ENCODE measurements at regions not wholly inside any gene's neighbourhood (a gene's known extent, or its start where the extent isn't known, plus 50 kb on each side); places are given as distances from the start of the nearest gene placed in this dataset.

DNA sequence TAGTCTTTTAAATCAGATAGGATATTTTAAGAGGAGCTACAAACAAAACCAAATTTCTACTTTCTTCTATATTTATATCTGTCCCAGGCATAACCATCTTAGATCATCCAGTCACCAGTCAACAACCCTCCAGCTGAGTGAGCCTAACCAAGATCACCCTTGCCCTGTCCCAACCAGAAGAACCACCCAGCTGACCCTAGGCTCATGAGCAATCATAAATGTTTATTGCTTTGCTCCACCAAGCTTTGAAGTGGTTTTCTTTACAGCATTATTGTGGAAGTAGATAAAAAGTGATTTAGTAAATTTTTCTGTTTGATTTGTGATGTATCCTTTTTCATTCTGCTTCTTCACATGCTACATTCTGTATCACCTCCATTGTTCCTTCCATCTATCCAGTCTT, 167.2 kb upstream of the PIEZO2 start:
- ATAC-seq (ENCODE audit: insufficient read depth, low FRiP score), result no peak
- TF ChIP-seq, protein P1, sequence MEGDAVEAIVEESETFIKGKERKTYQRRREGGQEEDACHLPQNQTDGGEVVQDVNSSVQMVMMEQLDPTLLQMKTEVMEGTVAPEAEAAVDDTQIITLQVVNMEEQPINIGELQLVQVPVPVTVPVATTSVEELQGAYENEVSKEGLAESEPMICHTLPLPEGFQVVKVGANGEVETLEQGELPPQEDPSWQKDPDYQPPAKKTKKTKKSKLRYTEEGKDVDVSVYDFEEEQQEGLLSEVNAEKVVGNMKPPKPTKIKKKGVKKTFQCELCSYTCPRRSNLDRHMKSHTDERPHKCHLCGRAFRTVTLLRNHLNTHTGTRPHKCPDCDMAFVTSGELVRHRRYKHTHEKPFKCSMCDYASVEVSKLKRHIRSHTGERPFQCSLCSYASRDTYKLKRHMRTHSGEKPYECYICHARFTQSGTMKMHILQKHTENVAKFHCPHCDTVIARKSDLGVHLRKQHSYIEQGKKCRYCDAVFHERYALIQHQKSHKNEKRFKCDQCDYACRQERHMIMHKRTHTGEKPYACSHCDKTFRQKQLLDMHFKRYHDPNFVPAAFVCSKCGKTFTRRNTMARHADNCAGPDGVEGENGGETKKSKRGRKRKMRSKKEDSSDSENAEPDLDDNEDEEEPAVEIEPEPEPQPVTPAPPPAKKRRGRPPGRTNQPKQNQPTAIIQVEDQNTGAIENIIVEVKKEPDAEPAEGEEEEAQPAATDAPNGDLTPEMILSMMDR (IDR thresholded peaks at IDR 0.05; ENCODE audit: control extremely low read depth, extremely low read depth), result no peak
- Histone ChIP-seq H3K9me3 (ENCODE audit: control insufficient read depth in 4 of 4, insufficient read depth in 3 of 4, low read length in 3 of 4) (peaks cover 0 to 2% (median 0%) of the 10 kb centered on the region in 4 donors), H3K9ac (ENCODE audit: insufficient read depth in 1 of 2, low read length in 2 of 2) (no peak overlapping the region), H3K4me3 (no peak overlapping the region), H3K27ac (ENCODE audit: low read depth in 1 of 2, low read length in 1 of 2) (no peak overlapping the region), H3K36me3 (ENCODE audit: control insufficient read depth in 4 of 4, insufficient read depth in 4 of 4, low read length in 4 of 4) (no peaks in the 10 kb centered on the region), H3K4me1 (ENCODE audit: control insufficient read depth in 5 of 5, insufficient read depth in 5 of 5, low read length in 5 of 5) (no peaks in the 10 kb centered on the region), H3K27me3 (ENCODE audit: control insufficient read depth in 3 of 3, insufficient read depth in 3 of 3, low read length in 2 of 3) (no peaks in the 10 kb centered on the region)
- no peak for DNase-seq

DNA sequence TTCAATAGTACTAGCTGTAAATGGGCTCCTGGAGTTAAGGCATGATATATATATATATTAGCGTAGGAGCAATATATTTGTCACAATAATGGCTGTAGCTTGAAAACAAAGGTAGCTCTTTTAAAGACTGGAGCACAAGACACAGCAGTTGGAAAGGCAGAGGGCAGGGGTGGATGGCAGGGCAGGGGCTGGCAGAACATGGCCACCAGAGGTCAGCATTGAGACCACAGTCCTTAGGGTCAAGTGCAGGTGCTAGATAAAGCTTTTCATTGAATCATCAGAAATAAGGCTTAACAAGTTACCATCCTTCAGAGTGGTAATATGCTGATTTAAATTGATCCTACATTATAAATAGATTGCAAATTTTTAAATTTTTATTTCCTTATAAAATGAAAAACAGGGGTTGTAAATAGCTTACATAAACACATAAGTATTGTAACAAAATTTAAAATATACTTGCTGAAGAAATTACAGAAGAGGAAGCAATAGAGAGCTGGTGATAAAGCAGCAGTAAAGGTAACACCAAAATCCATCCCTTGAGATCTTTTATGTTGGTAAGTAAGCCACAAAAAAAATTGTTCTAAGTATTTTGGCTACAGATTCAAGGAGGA, 161.2 kb upstream of the PIEZO2 start:
- Histone ChIP-seq H3K4me1 (ENCODE audit: control insufficient read depth in 5 of 5, insufficient read depth in 5 of 5, low read length in 5 of 5) (no peaks in the 10 kb centered on the region), H3K4me3 (no peak overlapping the region), H3K9ac (ENCODE audit: insufficient read depth in 1 of 2, low read length in 2 of 2) (no peak overlapping the region), H3K27me3 (ENCODE audit: control insufficient read depth in 3 of 3, insufficient read depth in 3 of 3, low read length in 2 of 3) (no peaks in the 10 kb centered on the region), H3K36me3 (ENCODE audit: control insufficient read depth in 4 of 4, insufficient read depth in 4 of 4, low read length in 4 of 4) (no peaks in the 10 kb centered on the region), H3K27ac (ENCODE audit: low read depth in 1 of 2, low read length in 1 of 2) (no peak overlapping the region), H3K9me3 (ENCODE audit: control insufficient read depth in 4 of 4, insufficient read depth in 3 of 4, low read length in 3 of 4) (peaks cover 0 to 2% (median 0%) of the 10 kb centered on the region in 4 donors)
- TF ChIP-seq, protein P1 (IDR thresholded peaks at IDR 0.05; ENCODE audit: control extremely low read depth, extremely low read depth), result peak; percentile 6
- DNase-seq (peak in 1 of 3 donors; percentile 25), ATAC-seq (ENCODE audit: insufficient read depth, low FRiP score) (no peak)
- WGBS, 2 donors, result 88 to 89% methylated on average over 1 of the region's 1 CpG

DNA sequence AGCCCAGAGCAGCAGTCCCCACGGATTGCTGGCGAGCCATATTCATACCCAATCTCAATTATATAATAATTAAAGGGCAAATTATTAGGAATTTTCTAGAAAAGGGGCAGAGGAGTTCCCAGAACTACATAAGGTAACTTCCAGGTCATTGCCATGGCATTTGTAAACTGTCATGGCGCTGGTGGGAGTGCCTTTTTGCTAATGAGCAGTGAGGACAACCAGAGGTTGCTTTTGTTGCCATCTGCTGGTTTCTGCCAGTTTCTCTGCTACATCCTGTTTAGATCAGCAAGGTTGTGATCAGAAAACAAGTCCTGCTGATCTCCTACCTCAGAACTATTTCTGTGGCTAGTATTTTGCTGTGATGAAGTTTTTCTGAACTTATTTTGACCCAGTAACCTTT, 159.8 kb upstream of the PIEZO2 start:
- TF ChIP-seq, protein P1 (IDR thresholded peaks at IDR 0.05; ENCODE audit: control extremely low read depth, extremely low read depth), result no peak
- Histone ChIP-seq H3K27ac (ENCODE audit: low read depth in 1 of 2, low read length in 1 of 2) (no peak overlapping the region), H3K4me3 (no peak overlapping the region), H3K27me3 (ENCODE audit: control insufficient read depth in 3 of 3, insufficient read depth in 3 of 3, low read length in 2 of 3) (no peaks in the 10 kb centered on the region), H3K36me3 (ENCODE audit: control insufficient read depth in 4 of 4, insufficient read depth in 4 of 4, low read length in 4 of 4) (no peaks in the 10 kb centered on the region), H3K4me1 (ENCODE audit: control insufficient read depth in 5 of 5, insufficient read depth in 5 of 5, low read length in 5 of 5) (no peaks in the 10 kb centered on the region), H3K9me3 (ENCODE audit: control insufficient read depth in 4 of 4, insufficient read depth in 3 of 4, low read length in 3 of 4) (peaks cover 0 to 2% (median 0%) of the 10 kb centered on the region in 4 donors), H3K9ac (ENCODE audit: insufficient read depth in 1 of 2, low read length in 2 of 2) (no peak overlapping the region)
- DNase-seq, result peak in 2 of 3 donors; percentile 27 to 35
- WGBS, 2 donors, result 89 to 96% methylated on average over 3 of the region's 3 CpGs
- no peak for ATAC-seq (ENCODE audit: insufficient read depth, low FRiP score)

DNA sequence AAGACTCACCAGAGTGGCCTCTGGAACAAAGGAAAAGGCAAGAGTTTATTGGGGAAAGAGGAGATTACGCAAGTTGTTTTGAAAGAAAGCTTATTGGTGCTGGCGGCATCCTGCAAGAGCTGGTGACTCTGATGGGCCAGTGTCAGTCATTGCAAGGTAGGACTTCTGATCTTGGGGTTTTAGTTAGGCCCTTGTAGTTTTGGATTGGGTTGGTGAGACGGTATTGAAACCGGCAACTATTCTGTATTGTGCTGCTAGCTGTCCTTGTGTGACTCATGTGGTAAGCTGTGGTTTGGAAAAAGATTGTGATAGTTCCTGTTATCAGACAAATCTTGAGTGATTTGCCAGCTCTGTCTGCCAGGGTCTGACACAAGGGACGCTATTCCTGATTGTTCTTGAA, 159.1 kb upstream of the PIEZO2 start:
- TF ChIP-seq, protein P1 (IDR thresholded peaks at IDR 0.05; ENCODE audit: control extremely low read depth, extremely low read depth), result no peak
- ATAC-seq (ENCODE audit: insufficient read depth, low FRiP score), result no peak
- 46 to 66% methylated on average over 5 of the region's 5 CpGs for WGBS, 2 donors

More for the DNA sequence above, 159.1 kb upstream of the PIEZO2 start:
- H3K4me1 ChIP-seq (ENCODE audit: control insufficient read depth in 5 of 5, insufficient read depth in 5 of 5, low read length in 5 of 5), result no peaks in the 10 kb centered on the region
- H3K27me3 ChIP-seq (ENCODE audit: control insufficient read depth in 3 of 3, insufficient read depth in 3 of 3, low read length in 2 of 3), result no peaks in the 10 kb centered on the region
- H3K9ac ChIP-seq (ENCODE audit: insufficient read depth in 1 of 2, low read length in 2 of 2), result no peak overlapping the region
- no peaks in the 10 kb centered on the region for H3K36me3 ChIP-seq (ENCODE audit: control insufficient read depth in 4 of 4, insufficient read depth in 4 of 4, low read length in 4 of 4)
- no peak for DNase-seq
- peaks cover 0 to 2% (median 0%) of the 10 kb centered on the region in 4 donors for H3K9me3 ChIP-seq (ENCODE audit: control insufficient read depth in 4 of 4, insufficient read depth in 3 of 4, low read length in 3 of 4)
- H3K27ac ChIP-seq (ENCODE audit: low read depth in 1 of 2, low read length in 1 of 2), result no peak overlapping the region
- H3K4me3 ChIP-seq, result no peak overlapping the region
